HPDE6-E6E7 (cell line): ENCODE measurements at regions not wholly inside any gene's neighbourhood (a gene's known extent, or its start where the extent isn't known, plus 50 kb on each side); places are given as distances from the start of the nearest gene placed in this dataset.

Source experiments
- DNase-seq: peaks from one replicate; pipeline ENCODE4 v3.0.0; 2011; ENCODE audit warnings: missing footprints; ENCODE audit errors: extremely low spot score

DNA sequence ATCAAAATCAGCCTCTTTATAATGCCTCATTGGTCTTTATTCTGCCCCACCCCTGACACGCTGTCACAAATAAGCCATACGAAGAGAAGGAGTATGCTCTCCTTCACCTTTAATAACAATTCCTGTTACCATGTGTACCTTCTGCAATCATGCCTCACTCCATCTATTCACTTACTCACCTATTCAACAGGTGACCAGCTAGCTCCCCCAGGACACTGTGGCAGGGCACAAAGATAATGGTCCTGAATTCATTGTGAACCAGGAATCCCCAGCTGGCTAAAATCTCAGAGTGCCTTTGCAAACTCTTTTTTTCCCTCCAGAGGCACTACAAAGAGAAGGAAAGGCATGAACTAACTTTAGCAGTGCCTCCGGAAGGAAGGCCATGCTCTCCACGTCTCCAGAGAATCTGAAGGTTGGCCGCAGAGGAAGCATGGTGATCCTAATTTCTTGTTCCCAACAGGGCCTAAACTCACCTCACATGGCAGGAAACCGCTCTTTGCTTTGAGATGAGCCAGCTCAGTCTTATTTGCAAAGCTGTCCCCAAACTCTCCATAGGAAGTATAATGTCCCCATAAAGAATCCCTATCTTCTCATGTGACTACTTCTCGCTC, 590.3 kb downstream of the BUD13 start:
- no peak for DNase-seq

DNA sequence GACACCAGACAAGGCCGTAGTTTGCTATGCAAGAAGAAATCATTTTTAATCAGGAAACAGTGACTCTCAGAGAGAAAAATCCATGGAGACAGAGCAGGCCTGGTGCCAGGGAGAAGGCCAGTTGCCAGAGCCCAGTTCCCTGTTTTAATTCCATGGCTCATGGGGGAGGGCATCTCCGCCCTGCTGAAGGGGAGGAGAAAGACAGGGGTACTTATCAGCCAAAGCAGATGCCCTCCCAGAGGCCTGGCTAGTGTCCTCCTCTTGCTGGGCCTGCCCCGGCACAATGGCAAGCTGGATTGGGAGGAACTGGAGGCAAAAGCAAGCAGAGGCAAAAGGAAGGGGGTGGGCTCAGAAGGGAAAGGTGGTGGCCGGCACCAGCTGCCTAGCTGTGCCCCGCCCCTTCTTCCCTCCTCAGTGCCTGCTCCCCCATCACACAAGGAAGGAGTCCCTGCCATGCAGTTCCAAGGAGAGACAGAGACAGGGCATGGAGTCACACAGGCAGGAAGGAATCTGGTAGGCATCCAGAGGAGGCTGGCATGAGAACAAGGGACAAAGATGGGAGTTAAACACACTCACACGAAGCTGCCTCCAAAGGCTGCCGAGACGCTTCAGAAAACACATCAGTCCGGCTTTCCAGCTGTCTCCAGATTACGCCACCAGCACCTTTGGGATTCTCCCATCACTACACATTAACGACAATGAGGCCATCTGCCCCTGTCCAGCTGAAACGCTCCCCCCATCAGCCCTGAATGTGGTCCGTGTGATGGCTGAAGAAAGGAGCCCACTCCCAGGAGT, 591.8 kb downstream of the BUD13 start:
- DNase-seq: no peak

DNA sequence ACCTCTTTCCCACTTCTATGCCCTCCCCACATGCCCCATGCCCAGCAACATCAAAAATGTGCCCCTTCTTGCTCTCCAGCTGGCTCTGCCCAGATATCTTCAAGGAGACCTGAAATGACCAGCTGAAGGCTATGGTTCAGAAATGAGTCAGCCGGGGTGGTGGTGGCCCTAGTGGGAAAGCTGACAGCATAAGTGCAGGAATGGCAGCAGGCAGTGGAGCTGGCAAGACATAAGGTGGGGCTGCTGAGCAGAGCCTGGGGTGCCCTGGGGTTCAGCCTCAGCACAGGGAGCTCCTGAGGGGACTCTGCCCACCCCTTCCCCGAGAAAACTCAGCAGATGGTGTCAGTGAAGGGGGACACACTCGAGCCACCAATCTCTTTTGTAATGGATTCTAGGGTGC, 593.4 kb downstream of the BUD13 start:
- no peak for DNase-seq

DNA sequence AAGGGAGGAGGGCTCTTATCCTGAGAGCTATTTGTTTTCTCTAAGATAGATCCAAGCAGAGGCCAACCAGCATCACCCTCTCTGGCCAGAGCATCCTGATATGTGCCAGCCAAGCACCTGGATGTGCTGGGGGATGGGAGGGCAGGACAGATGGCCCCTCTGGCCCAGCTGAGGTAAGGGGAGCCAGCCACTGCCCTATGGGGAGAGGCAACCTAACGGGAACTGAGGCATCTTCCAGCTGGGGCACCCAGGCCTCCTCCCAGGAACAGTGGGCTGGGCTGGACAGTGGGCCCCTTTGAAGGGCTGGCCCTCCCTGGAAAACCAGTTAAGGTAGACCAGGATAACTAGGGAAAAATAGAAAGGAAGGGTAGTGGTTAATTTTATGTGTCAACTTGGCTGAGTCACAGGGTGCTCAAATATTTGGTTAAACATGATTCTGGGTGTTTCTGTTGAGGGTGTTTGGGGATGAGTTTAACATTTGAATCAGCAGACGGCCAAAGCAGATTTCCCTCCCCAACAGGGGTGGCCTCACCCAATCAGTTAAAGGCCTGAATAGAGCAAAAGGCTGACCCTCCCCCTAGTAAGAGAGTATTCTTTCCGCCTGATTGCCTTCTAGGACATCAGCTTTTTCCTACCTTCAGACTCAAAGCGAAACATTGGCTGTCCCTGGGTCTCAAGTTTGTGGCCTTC, 595.1 kb downstream of the BUD13 start:
- no peak for DNase-seq

DNA sequence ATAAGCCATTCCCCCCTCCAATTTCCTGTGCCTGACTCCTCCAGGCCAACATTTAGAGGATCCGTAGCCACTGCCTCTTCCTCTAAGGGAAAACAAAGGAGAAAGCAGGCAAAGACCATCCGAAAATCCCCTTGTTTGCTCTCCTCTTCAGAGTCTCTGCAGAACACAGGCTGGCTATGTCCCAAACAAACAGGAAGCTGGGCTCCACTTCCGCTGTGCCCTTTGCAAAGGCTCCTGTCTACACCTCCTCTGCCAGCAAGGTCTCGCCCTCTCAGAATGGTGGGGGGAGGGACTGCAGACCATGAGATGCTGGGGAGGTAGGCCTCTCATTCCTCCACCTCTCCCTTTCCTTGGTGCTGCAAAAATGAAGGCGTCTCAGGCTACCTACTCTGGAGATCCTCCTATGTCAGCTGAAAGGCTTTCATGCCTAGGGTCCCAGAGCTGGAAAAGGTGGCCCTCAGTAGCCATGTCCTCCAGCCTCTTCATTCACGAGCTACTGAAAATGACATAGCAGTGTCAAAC, 596.2 kb downstream of the BUD13 start:
- DNase-seq: no peak

DNA sequence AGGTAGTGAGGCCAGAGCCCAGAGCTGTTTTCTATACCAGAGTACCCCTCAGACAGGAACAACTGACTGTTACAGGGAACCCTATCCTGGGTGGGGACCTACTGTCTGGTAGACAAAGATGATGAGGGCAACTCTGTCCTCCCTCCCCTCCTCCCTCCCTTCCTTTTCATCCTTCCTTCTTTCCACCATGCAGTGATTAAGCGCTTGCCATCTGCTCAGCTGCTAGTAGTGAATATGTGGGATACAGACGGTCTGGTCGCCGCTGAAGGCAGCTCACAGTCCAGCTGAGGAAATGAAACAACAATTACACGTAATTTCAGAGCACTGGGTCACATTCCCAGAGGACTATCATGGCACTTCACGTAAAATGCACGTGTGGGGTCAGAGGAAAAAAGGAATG, 597.1 kb downstream of the BUD13 start:
- DNase-seq: no peak

DNA sequence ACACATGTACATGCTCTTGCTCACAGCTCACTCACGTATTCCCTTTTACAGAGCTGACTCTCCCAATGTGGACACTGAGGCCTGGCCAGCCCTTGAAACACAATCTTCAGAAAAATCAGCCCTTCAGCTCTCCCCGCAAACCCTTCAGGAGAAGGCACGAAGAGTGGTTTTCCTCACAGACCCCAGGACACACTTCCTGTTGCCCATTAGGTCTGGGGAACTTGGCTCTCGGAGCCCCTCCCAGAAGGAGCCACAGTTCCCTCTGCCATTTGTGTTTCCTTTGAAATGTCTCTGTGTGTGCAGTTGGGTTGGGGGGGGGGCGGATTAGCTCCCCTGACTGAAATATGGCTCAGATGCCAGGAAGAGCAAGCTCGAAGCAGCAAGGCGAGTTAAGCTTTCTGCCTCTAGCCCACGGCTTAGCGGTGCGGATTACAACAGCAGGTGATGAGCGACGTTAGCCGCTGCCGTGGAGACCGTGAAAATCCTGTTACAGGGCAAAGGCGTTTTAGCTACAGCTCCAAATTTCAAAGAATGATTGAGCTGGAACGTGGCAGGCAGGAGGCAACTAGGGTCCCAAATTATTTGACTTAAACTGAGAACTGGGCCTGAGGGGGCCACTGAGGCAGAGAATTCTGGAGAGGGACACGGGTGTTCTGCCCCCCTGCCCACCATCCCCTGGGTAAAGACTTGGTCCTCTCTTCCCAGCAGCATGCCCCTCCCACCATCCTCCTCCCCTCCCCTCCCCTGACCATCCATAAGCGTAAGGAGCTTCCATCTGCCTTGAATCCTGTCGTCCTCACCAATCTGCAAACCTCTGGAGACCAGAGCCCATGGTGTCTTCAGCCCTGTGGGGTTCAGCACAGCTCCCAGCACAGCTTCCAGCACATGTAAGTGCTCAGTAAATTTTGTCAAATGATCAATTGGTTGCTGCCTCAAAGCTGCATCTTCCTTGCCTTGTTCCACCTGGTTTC, 598.6 kb downstream of the BUD13 start:
- DNase-seq: no peak

DNA sequence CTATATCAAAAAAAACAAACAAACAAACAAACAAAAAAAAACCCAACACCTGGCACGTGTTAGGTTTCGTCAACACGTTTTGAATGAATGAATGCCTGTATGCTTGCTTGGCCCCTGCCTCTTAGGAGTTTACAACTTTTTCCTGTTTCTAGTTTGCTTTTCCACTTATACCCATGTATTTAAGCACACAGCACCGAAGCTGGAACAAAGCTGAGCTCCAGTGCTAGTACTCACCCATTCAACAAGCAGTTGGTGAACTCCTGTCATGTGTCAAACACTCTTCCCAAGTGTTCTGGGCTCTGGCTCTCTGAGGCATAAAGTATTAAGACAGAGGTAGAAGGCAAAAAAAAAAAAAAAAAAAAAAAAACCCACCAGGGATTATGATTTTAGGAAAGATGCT, 599.3 kb downstream of the BUD13 start:
- DNase-seq: no peak

DNA sequence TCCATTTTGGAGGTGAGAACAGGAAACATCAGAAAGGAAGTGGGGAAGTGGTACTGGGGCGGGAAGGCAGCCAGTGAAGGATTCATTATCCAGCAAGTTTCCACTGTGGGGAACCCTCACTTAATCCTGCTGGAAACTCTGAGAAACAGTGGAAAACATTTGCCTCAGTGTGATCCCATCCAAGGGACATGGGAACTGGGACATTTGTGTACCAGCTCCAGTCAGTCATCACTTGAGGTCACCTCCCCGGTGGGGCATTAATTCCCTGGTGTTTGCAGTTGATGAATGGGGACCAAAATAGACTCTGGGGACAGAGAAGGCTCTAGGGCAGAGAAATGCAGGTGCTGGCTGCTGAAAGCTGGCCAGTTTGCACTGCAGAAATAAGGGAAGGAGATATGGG, 599.9 kb downstream of the BUD13 start:
- DNase-seq: no peak

DNA sequence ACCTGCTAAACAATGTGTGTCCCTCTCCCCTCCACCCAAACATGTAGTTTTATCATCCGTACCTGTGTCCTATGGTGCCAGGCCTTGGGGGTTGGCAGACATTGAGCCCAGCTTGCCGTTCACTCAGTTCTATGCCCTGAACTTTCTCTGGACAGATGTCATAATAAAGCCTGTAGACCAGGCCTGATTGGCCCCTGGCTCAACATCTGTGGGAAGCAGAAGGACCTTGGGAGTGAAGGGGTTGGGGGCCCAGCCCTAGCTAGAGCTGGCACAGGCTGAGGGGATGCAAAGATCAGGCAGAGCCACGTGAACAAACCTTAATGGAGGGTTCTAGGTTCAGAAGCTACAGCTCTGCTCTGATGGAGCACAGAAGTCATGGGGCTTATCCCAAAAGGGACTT, 600.6 kb downstream of the BUD13 start:
- no peak for DNase-seq

DNA sequence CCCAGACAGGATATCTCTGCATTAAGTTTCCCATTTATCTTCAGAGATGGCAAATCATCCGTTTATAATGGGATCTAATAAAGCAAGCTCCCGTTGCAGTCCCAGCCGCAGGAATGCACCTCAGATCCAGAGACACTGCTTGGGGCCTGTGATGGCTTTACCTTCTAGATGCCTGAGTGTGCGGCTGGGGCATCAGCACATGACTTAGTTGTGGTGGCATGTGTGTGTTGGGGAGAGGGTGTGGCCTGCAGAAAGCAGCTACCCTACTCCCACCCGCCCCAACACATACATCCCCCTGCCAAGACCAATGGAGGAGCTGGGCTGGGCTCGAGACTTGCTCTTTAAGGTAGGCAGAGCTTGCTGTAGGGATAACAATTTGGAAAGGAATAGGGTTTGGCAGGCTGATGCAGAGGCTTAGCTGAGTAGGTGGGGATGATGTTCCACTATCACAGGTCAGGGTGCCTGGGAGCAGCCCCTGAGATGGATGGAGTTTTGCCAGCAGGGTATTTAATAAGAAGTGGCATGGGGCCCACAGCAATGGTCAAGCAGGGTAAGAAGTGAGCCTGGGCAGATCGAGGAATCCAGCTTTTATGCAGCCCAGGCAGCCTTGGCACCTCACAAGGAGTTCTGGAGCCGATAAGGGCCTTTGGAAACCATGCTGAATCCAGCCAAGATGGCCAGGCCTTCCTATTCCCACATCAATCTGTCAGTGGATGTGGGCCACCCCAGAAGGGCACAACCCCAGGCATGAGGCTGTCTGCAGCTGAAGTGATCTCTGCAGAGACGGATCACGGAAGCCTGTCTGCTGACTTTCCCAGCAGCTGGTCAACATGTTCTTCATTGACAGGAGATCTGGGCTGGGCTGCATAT, 601.3 kb downstream of the BUD13 start:
- no peak for DNase-seq

DNA sequence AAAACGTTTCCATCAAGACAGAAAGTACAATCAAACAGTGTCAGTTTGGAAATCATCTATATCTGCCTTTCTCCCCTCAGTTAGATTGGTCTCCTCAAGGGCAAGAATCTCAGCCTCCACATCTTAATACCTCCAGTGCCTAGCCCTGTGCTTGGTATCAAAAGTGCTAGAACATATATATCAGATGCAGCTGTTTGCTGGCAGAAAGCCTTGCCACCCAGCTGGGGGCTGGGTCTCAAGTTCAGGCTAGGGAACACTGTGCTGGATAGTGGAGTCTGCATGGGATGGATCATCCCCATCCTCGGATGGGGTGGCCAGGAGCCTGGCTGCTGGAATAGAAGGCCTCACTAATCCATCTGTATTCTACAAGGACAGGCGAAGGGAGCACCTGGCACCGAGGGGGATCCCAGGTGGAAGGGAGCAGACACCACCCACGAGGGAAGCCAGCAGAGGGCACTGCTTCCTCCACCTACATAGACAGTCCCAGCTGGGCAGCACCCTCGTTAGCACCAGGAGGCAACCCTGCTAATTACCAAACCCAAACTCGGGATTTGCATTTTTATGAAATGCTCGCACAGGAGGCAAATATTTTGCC, 602.2 kb downstream of the BUD13 start:
- no peak for DNase-seq

DNA sequence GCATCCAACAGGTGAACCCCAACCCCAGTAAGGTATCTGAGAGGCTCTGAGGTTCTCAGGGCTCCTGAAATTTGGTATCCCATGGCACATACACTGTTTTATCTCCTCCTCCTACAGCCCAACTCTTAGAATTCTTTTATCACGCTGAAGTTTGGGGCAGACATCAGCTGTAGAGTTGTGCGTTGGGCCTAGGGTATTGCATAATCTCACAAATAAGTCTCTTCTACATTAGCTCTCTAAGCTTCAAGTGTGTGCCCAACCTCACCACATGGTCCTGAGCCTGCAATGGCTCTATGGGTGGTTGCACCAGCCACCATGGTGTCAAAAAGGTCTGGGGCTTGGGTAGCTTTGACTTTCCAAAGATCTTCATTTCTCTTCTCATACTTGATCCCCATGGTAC, 603.0 kb downstream of the BUD13 start:
- DNase-seq: no peak

DNA sequence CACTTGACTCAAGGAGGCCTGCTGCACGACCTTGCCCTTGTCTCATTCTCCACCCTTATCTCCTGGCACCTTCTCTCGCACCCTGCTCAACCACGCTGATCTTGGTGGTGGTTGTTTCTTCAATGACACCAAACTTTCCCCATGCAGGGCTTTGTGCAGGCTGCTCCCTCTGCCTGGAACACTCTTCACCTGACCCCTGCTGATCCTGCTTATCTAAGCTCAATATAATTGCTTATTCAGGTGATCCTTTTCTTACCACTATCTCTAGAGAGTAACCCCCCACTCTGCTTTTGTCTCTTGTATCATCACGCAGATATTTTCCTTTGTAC, 604.4 kb downstream of the BUD13 start:
- no peak for DNase-seq

DNA sequence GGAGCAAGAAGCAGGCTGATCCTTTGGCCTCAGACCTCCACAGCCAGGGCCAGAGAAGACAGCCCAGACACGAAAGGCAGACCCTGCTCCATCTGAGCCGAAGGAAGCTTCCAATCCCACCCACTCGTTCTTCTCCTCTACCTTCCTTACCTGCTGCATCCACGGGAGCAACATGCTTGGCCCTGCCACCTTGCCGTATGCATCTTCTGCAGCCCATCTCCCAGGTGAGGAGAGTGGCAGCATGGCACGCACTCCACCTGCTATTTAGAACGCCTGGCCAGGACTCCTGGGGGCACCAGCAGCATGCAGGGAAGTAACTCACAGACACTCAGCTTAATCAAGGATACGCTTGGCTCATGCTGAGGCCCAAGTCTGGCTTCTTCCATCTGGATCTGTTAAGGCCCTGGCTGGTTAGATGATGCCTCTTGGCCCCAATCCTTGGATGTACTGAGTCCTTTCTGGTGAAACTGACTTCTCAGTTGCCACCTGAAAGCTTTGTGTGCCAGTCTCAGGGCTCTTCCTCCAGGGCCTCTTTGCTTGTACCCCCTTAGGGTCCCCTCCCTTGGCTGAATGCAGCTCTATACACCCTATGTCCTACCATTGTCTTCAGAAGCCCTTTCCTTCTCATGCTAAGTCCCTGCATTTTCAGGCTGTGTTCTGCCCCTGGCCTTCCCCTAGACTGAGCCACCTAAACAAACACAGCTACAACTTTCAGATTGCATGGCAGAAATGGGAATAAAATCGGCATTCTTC, 604.9 kb downstream of the BUD13 start:
- no peak for DNase-seq

DNA sequence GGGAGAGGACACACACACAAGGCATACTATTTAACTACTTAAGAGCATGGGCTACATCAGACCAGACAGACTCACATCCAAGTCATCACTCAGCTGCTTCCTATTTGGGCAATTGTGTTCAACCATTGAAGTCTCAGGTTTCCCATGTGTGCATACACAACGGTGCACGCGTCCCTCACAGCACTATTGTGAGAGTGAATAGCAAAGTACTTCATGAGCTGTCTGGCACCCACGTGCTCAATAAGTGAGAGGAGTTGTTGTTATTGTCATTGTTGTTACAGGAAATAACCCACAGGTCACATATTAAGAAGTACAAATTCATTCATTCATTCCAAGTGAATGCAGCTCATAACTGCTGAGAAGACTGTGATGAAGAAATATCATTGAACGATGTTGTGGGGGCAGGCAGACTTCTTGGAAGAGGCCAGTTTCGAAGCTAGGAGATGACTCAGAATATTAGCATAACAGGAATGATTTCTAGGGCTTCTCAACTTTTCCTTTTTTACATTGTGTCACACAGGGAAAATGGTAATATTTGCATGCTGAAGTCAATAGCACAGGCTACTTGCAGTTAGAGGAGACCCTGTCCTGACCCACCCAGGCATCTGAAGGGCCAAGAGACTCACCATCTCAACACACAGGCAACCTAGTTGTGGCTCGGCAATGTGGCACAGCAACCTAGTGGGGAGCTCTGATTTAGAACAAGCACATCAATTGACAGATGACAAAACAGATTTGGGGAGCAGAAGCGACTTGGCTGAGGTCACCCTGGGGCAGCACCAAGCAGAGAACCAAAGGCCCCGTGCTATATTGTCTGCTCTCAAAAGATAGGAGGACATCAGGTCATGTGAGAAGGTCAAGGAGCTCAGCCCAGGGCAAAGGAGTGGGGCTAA, 606.0 kb downstream of the BUD13 start:
- DNase-seq: no peak

DNA sequence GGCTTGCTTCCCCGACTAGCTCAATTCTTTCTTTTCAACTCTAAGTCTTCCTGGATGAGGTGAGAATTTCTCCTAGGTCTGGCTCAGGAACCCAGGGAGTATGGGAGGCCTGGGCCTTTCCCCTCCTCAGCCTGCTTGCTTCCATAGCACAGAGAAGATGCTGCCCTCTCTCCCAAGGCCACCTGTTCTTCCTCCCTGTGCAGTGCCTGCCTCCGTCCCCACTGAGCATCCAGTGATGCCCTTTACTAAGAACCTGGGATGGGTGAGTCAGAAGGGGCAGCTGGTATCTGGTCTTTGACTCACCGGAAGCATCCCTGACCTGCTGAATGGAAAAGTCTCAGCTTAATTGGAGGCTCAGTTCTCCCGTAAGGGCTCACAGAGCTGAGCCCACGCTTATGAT, 607.9 kb downstream of the BUD13 start:
- no peak for DNase-seq

DNA sequence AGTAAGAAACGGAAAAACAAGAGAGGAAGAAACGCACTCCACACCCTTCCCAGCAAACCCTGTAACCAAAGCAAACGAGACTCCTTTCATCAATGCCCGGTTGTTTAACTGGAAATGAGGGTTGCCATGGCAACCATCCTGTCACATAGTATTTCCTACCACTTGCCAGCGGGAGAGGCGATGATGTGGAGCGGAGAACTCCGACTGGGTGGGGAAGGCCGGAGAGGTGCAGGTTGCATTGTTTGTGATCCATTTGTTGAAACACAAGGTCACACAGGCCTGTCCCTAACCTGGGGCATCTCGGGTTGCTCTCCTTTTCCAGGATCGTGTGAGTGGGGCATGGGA, 609.9 kb downstream of the BUD13 start:
- no peak for DNase-seq
